Spleen (tissue), 11 donors: ENCODE measurements at regions not wholly inside any gene's neighbourhood (a gene's known extent, or its start where the extent isn't known, plus 50 kb on each side); places are given as distances from the start of the nearest gene placed in this dataset.

Source experiments
- DNase-seq: peaks from one replicate; pipeline ENCODE4 v3.0.0-alpha.2; 2020
- H3K27ac ChIP-seq, 8 donors: fragments of 200-600 bp; sonication (generic) in 7 of 8; 1 replicate in 4 of 8; 2 replicates in 4 of 8; pipeline versions ENCODE4 v1.5.0 to v1.8.0; 2016 to 2021; ENCODE audit warnings: inconsistent platforms in 4 of 8, mild to moderate bottlenecking in 4 of 8, moderate library complexity in 1 of 8
- H3K27me3 ChIP-seq, 7 donors: fragments of 200-600 bp; sonication (generic) in 6 of 7; replicated peaks in 1 of 7; 1 replicate in 4 of 7; 2 replicates in 3 of 7; pipeline versions ENCODE4 v1.5.0 to v1.8.0; 2016 to 2021; ENCODE audit warnings: inconsistent platforms in 3 of 7, mild to moderate bottlenecking in 1 of 7
- H3K36me3 ChIP-seq, 6 donors: fragments of 200-600 bp; sonication (generic) in 5 of 6; 1 replicate in 4 of 6; 2 replicates in 2 of 6; pipeline versions ENCODE4 v1.5.0 to v1.8.0; 2016 to 2021; ENCODE audit warnings: inconsistent platforms in 2 of 6
- H3K4me1 ChIP-seq, 6 donors: fragments of 200-600 bp; sonication (generic) in 5 of 6; 1 replicate in 3 of 6; 2 replicates in 3 of 6; pipeline versions ENCODE4 v1.5.0 to v1.8.0; 2016 to 2021; ENCODE audit warnings: inconsistent platforms in 3 of 6
- H3K4me3 ChIP-seq, 8 donors: fragments of 200-600 bp; sonication (generic) in 7 of 8; 1 replicate in 4 of 8; 2 replicates in 4 of 8; pipeline versions ENCODE4 v1.5.0 to v1.8.0; 2016 to 2021; ENCODE audit warnings: inconsistent platforms in 4 of 8, mild to moderate bottlenecking in 4 of 8, moderate library complexity in 2 of 8
- H3K9me3 ChIP-seq, 8 donors: fragments of 200-600 bp; sonication (generic) in 7 of 8; 1 replicate in 4 of 8; 2 replicates in 4 of 8; pipeline versions ENCODE4 v1.5.0 to v1.8.0; 2016 to 2021; ENCODE audit warnings: inconsistent platforms in 4 of 8
- CTCF ChIP-seq, 11 experiments: fragments of 200-600 bp in 7 of 11; fragments of 450-650 bp in 4 of 11; sonication (generic) in 4 of 11; IDR thresholded peaks in 8 of 11; conservative IDR thresholded peaks in 3 of 11; 1 replicate in 7 of 11; 2 replicates in 4 of 11; pipeline versions ENCODE4 v1.4.0 to v1.8.0; 2016 to 2021; ENCODE audit warnings: antibody characterized with exemption in 11 of 11, inconsistent platforms in 4 of 11, mild to moderate bottlenecking in 1 of 11
- POLR2A ChIP-seq, 3 donors: fragments of 450-650 bp; IDR thresholded peaks; one replicate each; pipeline ENCODE4 v1.5.1; 2017; ENCODE audit warnings: antibody characterized with exemption in 3 of 3, mild to moderate bottlenecking in 1 of 3
- POLR2AphosphoS5 ChIP-seq, 3 donors: sonication (generic); formaldehyde crosslinking; IDR thresholded peaks; one replicate each; pipeline ENCODE4 v1.5.1; 2017; ENCODE audit warnings: antibody characterized with exemption in 3 of 3
- WGBS, 5 donors: extraction: QIAGEN DNeasy Blood & Tissue Kit in 3 of 5; methylation state at CpG; one replicate each; pipeline versions ENCODE4 v1.1.5 to v1.1.7; 2013 to 2018; 5-methylcytosine and 5-hydroxymethylcytosine counted together
- intact Hi-C: fragments of 100-400 bp; cut with DNase I; formaldehyde crosslinking; loops from one replicate; pipeline ENCODE4 v1.15.0; 2023; ENCODE audit warnings: low total_unique reads
- donor health status: healthy with polysubstance abuse.
- donor health status: DM: no; HTN: no; CAD: no; lungs with moderate emphysema.
- donor health status: DM: no; HTN: no; CAD: no.
- donor health status: Bipolar disorder and iron deficiency.
- donor health status: healthy.
- donor health status: DM: no; HTN: no; CAD: no.
- donor health status: DM: yes; HTN: yes; CAD: no.

GRCh38 chr11:134830312-134830711, 418.3 kb upstream of the B3GAT1 start:
- TF ChIP-seq CTCF (IDR thresholded peaks at IDR 0.05 in 8 of 11, conservative IDR thresholded peaks at IDR 0.05 in 3 of 11): no peak
- TF ChIP-seq POLR2A (IDR thresholded peaks at IDR 0.05): no peak
- TF ChIP-seq POLR2AphosphoS5 (IDR thresholded peaks at IDR 0.05): no peak
- Histone ChIP-seq H3K27ac (no peak overlapping the region), H3K4me1 (no peaks in the 10 kb centered on the region), H3K27me3 (peaks cover 0 to 5% (median 0%) of the 10 kb centered on the region in 7 donors), H3K4me3 (no peak overlapping the region), H3K9me3 (peaks cover 0 to 7% (median 0%) of the 10 kb centered on the region in 8 donors), H3K36me3 (no peaks in the 10 kb centered on the region)
- intact Hi-C loops: no loop called here
- no peak for DNase-seq

GRCh38 chr11:134823970-134824369, 411.9 kb upstream of the B3GAT1 start:
- TF ChIP-seq POLR2A (IDR thresholded peaks at IDR 0.05) (no peak), CTCF (IDR thresholded peaks at IDR 0.05 in 8 of 11, conservative IDR thresholded peaks at IDR 0.05 in 3 of 11) (no peak), POLR2AphosphoS5 (IDR thresholded peaks at IDR 0.05) (no peak)
- Histone ChIP-seq H3K36me3 (no peaks in the 10 kb centered on the region), H3K27ac (no peak overlapping the region), H3K9me3 (no peaks in the 10 kb centered on the region), H3K4me3 (no peak overlapping the region), H3K4me1 (no peaks in the 10 kb centered on the region), H3K27me3 (peaks cover 0 to 39% (median 0%) of the 10 kb centered on the region in 7 donors)
- intact Hi-C loops: no loop called here
- 77 to 88% (median 80%) methylated on average over 4 of the region's 4 CpGs for WGBS, 5 donors
- DNase-seq: no peak

- no peak overlapping the region for H3K4me3 ChIP-seq
- H3K9me3 ChIP-seq: no peaks in the 10 kb centered on the region
- H3K27ac ChIP-seq: no peak overlapping the region
- no peak for DNase-seq
- intact Hi-C loops: no loop called here
- no peaks in the 10 kb centered on the region for H3K4me1 ChIP-seq
- WGBS, 5 donors: 43 to 57% (median 51%) methylated on average over 6 to 8 of the region's 8 CpGs
- TF ChIP-seq CTCF (IDR thresholded peaks at IDR 0.05 in 8 of 11, conservative IDR thresholded peaks at IDR 0.05 in 3 of 11) (no peak), POLR2A (IDR thresholded peaks at IDR 0.05) (no peak), POLR2AphosphoS5 (IDR thresholded peaks at IDR 0.05) (no peak)
- H3K36me3 ChIP-seq: no peaks in the 10 kb centered on the region
- H3K27me3 ChIP-seq: peaks cover 0 to 50% (median 5%) of the 10 kb centered on the region in 7 donors
Observed at GRCh38 chr11:134822897-134823296, 410.9 kb upstream of the B3GAT1 start.

GRCh38 chr11:134821422-134821821, 409.4 kb upstream of the B3GAT1 start:
- intact Hi-C loops: no loop called here
- 43 to 72% (median 65%) methylated on average over 4 of the region's 4 CpGs for WGBS, 5 donors
- TF ChIP-seq POLR2A (IDR thresholded peaks at IDR 0.05) (no peak), CTCF (IDR thresholded peaks at IDR 0.05 in 8 of 11, conservative IDR thresholded peaks at IDR 0.05 in 3 of 11) (no peak)
- no peak overlapping the region for H3K27ac ChIP-seq
- H3K9me3 ChIP-seq: no peaks in the 10 kb centered on the region
- no peak overlapping the region for H3K4me3 ChIP-seq
- no peak for DNase-seq
- H3K27me3 ChIP-seq: peaks cover 0 to 52% (median 5%) of the 10 kb centered on the region in 7 donors
- no peaks in the 10 kb centered on the region for H3K36me3 ChIP-seq
- no peaks in the 10 kb centered on the region for H3K4me1 ChIP-seq
